IgD-negative memory B cell (primary cell): ENCODE measurements at regions not wholly inside any gene's neighbourhood (a gene's known extent, or its start where the extent isn't known, plus 50 kb on each side); places are given as distances from the start of the nearest gene placed in this dataset.

Experiments used
- H3K27ac Mint-ChIP-seq, 3 donors: one replicate each; pipeline ENCODE4 v1.8.0; 2020 to 2022; ENCODE audit warnings: mild to moderate bottlenecking in 3 of 3, mixed read lengths in 3 of 3, moderate library complexity in 1 of 3
- H3K27me3 Mint-ChIP-seq: one replicate; pipeline ENCODE4 v1.8.0; 2021; ENCODE audit warnings: mixed read lengths
- H3K36me3 Mint-ChIP-seq: one replicate; pipeline ENCODE4 v1.8.0; 2020; ENCODE audit warnings: mild to moderate bottlenecking, mixed read lengths
- H3K4me1 Mint-ChIP-seq, 3 donors: one replicate each; pipeline ENCODE4 v1.8.0; 2020 to 2022; ENCODE audit warnings: mixed read lengths in 3 of 3, mild to moderate bottlenecking in 1 of 3
- H3K4me3 Mint-ChIP-seq, 4 donors: one replicate each; pipeline ENCODE4 v1.8.0; 2020 to 2022; ENCODE audit warnings: mild to moderate bottlenecking in 4 of 4, mixed read lengths in 4 of 4, moderate library complexity in 3 of 4
- H3K9me3 Mint-ChIP-seq, 3 donors: one replicate each; pipeline ENCODE4 v1.8.0; 2020 to 2021; ENCODE audit warnings: mixed read lengths in 3 of 3, mild to moderate bottlenecking in 1 of 3

DNA sequence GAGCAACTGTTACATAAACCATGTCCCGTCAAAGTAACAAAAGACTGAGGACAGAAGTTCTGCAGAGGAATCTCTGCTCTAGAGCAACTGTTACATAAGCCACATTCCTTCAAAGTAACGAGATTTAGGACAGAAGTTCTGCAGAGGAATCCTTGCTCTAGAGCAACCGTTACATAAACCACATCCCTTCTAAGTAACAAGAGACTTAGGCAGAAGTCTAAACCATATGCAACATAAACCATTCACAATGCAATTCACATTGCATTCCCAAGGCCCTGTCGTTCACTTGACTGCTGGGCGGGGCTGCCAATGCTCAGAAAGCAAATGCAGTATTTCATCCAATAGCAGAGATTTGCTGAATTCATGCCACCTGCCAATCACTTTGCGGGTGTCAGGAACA is 124.4 kb upstream of the PUDP start:
- Mint-ChIP-seq H3K36me3 (peaks cover 15% of the 10 kb centered on the region), H3K4me1 (no peaks in the 10 kb centered on the region), H3K27me3 (no peaks in the 10 kb centered on the region), H3K9me3 (no peaks in the 10 kb centered on the region), H3K4me3 (no peak overlapping the region), H3K27ac (no peak overlapping the region)

DNA sequence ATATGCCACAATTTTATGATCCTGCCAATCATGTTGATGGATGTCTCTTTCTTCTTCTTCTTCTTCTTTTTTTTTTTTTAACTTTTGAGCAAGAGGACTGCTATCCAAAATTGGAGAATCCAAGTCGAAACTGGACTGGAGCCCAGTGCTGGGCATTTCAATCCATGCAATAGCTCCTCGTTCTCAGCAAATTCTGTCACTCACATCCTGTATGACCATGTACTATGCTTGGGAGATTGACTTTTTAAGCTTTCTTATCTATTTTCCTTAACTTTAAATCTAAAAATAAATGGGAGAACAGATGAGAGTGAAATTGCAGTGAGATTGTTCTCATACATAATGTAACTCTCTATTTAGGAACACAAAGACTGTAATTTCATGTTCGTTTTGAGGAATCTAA is 123.0 kb upstream of the PUDP start:
- no peaks in the 10 kb centered on the region for H3K27me3 Mint-ChIP-seq
- H3K4me3 Mint-ChIP-seq, result no peak overlapping the region
- no peaks in the 10 kb centered on the region for H3K4me1 Mint-ChIP-seq
- H3K9me3 Mint-ChIP-seq, result no peaks in the 10 kb centered on the region
- no peak overlapping the region for H3K27ac Mint-ChIP-seq
- peaks cover 7% of the 10 kb centered on the region for H3K36me3 Mint-ChIP-seq

DNA sequence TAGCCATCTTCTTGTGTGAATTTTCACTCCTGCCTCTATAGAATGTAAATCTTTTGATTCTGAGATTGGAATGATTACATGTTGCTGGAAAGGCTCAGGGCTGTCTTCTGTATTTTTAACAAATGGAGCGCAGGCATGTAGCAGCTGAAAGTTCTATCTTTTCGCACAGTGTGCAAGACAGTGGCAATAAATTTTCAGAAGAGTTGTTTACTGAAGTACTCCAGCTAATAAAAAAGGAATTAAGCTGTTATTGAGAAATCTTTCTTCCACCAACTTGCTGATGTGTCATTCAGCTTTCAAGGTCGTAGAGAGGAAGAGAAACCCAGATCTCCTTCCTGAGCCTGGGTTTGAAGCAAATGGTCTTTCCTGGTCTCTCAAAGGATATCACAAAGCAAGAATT is 122.0 kb upstream of the PUDP start:
- H3K4me1 Mint-ChIP-seq, result no peaks in the 10 kb centered on the region

DNA sequence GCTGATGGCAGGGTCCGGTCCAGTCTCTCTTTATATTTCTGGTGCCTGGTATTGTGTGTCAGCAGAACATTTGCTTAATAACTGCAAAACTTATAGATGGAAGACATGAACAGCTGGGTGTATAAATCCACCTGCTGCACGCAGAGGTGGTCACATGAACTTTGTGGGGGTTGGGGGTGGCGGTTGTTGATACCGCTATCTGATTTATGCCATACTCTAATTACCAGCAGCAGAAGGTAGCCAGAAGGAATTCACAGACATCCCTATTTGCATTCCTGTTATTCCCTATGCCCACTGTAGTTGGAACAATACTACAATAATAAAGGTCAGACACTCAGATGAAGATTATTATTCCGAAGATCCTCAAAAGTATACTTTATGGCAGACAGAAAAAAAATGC is 121.6 kb upstream of the PUDP start:
- Mint-ChIP-seq H3K27me3 (no peaks in the 10 kb centered on the region), H3K36me3 (peaks cover 7% of the 10 kb centered on the region), H3K4me3 (no peak overlapping the region), H3K27ac (no peak overlapping the region), H3K9me3 (no peaks in the 10 kb centered on the region), H3K4me1 (no peaks in the 10 kb centered on the region)

More for the DNA sequence above, 122.0 kb upstream of the PUDP start:
- no peak overlapping the region for H3K4me3 Mint-ChIP-seq
- peaks cover 7% of the 10 kb centered on the region for H3K36me3 Mint-ChIP-seq
- H3K9me3 Mint-ChIP-seq, result no peaks in the 10 kb centered on the region
- no peak overlapping the region for H3K27ac Mint-ChIP-seq
- H3K27me3 Mint-ChIP-seq, result no peaks in the 10 kb centered on the region

DNA sequence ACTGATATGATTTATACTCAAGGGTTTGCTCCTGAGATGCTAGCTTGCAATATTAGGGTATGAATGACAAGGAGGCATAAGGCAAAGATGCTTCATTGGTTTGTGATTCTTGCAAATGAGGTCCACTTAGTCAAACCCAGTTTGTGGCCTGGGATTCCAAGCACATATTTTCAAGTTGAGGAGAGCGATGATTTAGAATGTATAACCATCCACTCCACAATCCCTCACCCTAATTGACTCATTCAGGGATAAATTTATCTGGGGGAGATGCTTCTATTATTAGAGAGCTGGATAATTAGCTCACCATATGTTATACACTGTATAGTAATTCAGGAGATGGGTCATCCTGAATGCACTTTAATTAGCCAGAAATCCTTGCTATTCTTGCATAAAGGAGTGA is 118.3 kb upstream of the PUDP start:
- Mint-ChIP-seq H3K27ac (no peak overlapping the region), H3K36me3 (peaks cover 4% of the 10 kb centered on the region), H3K9me3 (peaks cover 0 to 2% (median 0%) of the 10 kb centered on the region in 3 donors)

DNA sequence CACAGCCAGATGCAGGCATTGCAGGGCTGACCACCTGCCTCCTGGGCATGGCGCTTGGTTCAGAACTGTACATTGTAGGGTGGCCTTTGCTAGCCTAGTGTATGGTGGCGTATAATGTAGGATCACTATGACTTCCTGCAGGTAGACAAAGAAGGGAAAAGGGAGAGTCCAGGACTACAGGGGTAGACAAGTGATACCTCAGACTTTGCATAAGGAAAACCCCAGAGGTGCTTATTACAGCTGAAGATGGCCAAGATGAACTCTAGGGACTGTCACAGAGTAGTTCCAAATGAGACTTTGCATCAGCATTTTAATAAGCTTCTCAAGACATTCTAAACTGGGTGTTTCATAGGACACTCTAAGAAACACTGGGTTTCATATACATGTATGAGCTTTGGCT is 116.4 kb upstream of the PUDP start:
- Mint-ChIP-seq H3K27ac (no peak overlapping the region), H3K9me3 (peaks cover 0 to 2% (median 0%) of the 10 kb centered on the region in 3 donors), H3K4me1 (peaks cover 25 to 29% (median 27%) of the 10 kb centered on the region in 3 donors), H3K36me3 (peaks cover 6% of the 10 kb centered on the region), H3K27me3 (peaks cover 2% of the 10 kb centered on the region), H3K4me3 (no peak overlapping the region)

More for the DNA sequence above, 118.3 kb upstream of the PUDP start:
- H3K4me1 Mint-ChIP-seq, result peaks cover 20 to 23% (median 21%) of the 10 kb centered on the region in 3 donors
- H3K4me3 Mint-ChIP-seq, result no peak overlapping the region
- peaks cover 2% of the 10 kb centered on the region for H3K27me3 Mint-ChIP-seq

DNA sequence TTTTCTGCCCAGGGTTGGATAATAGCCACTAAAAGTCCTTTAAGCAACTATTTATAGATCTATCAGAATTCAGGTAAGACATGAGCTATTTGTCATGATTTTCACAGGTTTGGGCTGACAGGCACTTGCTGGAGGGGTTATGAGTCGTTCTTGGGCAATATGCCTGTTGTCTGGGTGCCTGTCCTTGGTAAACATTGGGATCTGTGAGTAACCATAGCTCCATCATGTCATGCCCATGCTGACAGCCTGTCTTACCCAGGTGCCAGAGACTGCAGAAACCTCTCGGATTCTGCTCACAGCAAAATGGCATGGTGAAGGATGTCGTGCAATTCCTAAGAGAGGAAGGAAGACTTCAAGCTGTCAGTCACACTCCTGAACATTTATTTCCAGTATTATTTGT is 116.0 kb upstream of the PUDP start:
- Mint-ChIP-seq H3K27me3 (peaks cover 2% of the 10 kb centered on the region), H3K27ac (no peak overlapping the region), H3K4me1 (peaks cover 25 to 29% (median 27%) of the 10 kb centered on the region in 3 donors), H3K4me3 (no peak overlapping the region), H3K9me3 (peaks cover 0 to 2% (median 0%) of the 10 kb centered on the region in 3 donors), H3K36me3 (peaks cover 8% of the 10 kb centered on the region)

DNA sequence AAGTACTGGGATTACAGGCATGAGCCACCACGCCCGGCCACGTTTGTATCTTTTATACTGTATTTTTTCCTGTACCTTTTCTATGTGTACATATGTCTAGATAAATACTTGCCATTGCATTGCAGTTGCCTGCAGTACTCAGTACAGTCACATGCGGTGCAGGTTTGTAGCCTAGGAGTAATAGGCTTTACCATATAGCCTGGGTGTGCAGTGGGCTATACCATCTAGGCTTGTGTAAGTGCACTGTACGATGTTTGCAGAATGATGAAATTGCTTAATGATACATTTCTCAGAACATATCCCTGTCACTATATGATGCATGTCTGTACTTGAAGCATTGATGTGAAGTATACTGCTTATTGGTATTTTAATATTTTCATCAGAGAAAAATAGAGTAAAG is 115.4 kb upstream of the PUDP start:
- Mint-ChIP-seq H3K4me3 (peak overlapping the region in 1 of 4 donors; percentile 46), H3K27ac (no peak overlapping the region), H3K4me1 (peaks cover 27 to 29% (median 27%) of the 10 kb centered on the region in 3 donors), H3K9me3 (peaks cover 0 to 2% (median 0%) of the 10 kb centered on the region in 3 donors), H3K36me3 (peaks cover 9% of the 10 kb centered on the region), H3K27me3 (peaks cover 2% of the 10 kb centered on the region)

DNA sequence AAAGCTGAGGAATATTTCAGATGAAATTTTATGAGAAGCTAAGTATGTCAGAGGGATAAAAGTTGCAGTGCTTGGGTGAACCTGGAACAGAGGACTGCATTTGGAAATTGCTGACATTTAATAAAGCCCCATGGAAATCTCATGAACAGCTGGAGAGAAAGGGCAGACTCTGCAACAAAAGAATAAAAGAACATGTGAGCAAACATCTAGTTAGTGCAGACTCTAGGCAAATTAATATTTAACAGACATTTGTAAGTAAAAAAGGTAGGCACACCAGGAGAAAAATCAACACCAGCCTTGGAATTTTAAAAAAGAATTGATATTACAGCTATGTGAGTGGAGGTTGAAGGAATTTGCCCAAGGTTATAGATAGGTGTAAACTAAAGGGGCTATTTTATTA is 114.6 kb upstream of the PUDP start:
- Mint-ChIP-seq H3K27ac (no peak overlapping the region), H3K9me3 (peaks cover 0 to 2% (median 0%) of the 10 kb centered on the region in 3 donors), H3K4me3 (peak overlapping the region in 2 of 4 donors; percentile 87 to 89), H3K4me1 (peaks cover 27 to 29% (median 28%) of the 10 kb centered on the region in 3 donors), H3K27me3 (peaks cover 2% of the 10 kb centered on the region), H3K36me3 (peaks cover 12% of the 10 kb centered on the region)

DNA sequence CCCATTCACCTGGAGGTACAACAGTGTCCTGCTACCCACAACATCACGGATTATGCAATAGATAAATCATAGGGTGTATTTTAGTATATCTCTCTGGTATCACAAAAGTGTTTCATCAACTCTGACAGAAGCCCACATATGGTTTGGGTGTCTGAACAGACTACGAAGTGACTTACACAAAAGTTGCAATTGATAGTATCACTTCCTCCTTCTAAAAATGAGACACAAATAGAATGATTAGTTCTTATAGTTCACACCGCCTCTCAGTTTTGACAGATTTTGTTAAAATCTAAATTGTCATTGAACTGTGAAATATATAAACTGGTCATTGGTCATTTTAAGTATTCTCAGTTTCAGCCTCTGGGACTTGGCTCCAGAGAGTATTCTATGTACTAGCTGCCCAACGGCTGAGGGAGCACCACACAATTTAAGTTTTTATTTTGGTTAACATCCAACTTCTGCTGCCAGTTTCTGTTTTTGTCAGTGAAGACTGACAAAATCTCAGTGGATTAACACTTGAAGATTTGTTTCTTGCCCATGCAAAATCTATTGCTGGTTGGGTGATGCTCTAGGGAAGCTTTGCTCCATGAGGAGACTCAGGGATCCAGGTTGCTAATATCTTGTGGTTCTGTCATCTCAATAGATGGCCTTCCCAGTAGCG is 113.8 kb upstream of the PUDP start:
- Mint-ChIP-seq H3K27ac (peak overlapping the region in 2 of 3 donors; percentile 68 to 83), H3K4me1 (peaks cover 27 to 29% (median 28%) of the 10 kb centered on the region in 3 donors), H3K9me3 (peaks cover 0 to 2% (median 0%) of the 10 kb centered on the region in 3 donors), H3K36me3 (peaks cover 14% of the 10 kb centered on the region), H3K27me3 (peaks cover 2% of the 10 kb centered on the region), H3K4me3 (peak overlapping the region in 3 of 4 donors; percentile 36 to 89 (median 87))

DNA sequence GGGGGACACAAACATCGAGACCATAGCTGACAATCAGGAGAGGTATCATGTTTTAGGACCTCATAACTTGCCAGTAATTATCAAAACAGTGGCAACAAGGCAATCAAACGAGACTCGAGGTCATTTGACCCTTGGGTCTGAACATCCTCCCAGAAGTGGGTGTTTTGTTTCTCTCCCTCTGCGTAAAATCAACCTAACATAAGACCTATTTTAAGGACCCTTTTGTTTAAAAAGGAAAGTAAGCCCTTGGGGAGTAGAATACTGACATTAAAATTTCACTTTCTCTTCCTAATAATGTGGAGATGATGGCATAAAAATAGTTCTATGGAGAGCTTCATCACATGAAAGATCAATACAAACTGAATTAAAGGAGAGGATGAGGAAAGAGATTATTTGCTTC is 106.2 kb upstream of the PUDP start:
- no peaks in the 10 kb centered on the region for H3K27me3 Mint-ChIP-seq
- peaks cover 22% of the 10 kb centered on the region for H3K36me3 Mint-ChIP-seq
- peak overlapping the region in 2 of 4 donors; percentile 59 to 81 for H3K4me3 Mint-ChIP-seq
- peaks cover 5 to 26% (median 21%) of the 10 kb centered on the region in 3 donors for H3K4me1 Mint-ChIP-seq
- peaks cover 0 to 2% (median 1%) of the 10 kb centered on the region in 3 donors for H3K9me3 Mint-ChIP-seq
- H3K27ac Mint-ChIP-seq, result peak overlapping the region in 1 of 3 donors; percentile 33

DNA sequence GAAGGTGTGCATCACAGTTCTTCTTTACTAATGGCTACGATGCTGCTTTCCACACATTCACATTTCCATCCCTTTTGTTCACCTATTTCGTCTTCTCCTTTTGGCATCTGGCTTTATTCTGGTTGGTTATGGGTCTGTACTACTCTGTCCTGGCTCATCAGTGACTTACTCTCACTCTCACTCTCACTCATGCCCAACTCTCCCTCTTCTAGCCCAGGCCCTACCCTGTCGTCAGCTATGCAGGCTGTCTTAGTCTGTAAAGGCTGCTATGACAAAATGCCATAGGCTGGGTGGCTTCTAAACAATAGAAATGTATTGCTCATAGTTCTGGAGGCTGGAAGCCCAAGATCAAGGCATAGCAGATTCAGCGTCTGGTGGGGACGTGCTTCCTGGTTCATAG is 105.6 kb upstream of the PUDP start:
- Mint-ChIP-seq H3K4me3 (peak overlapping the region in 1 of 4 donors; percentile 26), H3K27ac (peak overlapping the region in 1 of 3 donors; percentile 33), H3K4me1 (peaks cover 4 to 26% (median 21%) of the 10 kb centered on the region in 3 donors), H3K9me3 (peaks cover 0 to 5% (median 2%) of the 10 kb centered on the region in 3 donors), H3K27me3 (no peaks in the 10 kb centered on the region), H3K36me3 (peaks cover 19% of the 10 kb centered on the region)

DNA sequence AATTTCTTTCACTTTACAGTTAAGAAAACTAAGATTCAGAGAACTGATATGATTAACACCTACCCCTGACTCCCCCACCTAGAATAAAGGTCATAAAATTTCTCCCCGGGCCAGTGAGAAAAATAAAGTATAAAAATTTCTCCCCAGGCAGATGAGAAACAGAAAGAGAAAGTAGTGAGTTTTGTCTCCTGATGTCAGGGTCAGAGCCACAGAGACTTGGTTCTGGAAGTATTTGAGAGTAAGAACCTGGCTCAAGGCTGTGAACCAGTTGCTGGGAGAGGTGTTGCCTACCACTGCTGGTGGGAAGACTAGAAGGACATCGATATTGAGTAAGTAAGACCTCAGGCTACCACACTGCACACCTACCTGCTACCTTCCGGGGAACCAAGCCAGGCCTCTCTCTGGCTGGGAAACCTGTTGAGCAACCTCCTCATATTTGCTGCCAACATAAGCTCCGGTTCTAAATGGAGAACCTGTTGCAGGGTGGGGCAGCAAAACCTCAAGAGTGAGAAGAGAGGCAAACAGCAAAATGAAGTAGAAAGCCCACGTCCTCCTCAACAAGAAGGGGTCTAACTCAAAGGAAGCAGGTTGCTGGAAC is 104.2 kb upstream of the PUDP start:
- peak overlapping the region in 1 of 4 donors; percentile 5 for H3K4me3 Mint-ChIP-seq
- H3K9me3 Mint-ChIP-seq, result peaks cover 0 to 5% (median 2%) of the 10 kb centered on the region in 3 donors
- no peak overlapping the region for H3K27ac Mint-ChIP-seq
- H3K27me3 Mint-ChIP-seq, result no peaks in the 10 kb centered on the region
- peaks cover 2 to 26% (median 21%) of the 10 kb centered on the region in 3 donors for H3K4me1 Mint-ChIP-seq
- H3K36me3 Mint-ChIP-seq, result peaks cover 12% of the 10 kb centered on the region

DNA sequence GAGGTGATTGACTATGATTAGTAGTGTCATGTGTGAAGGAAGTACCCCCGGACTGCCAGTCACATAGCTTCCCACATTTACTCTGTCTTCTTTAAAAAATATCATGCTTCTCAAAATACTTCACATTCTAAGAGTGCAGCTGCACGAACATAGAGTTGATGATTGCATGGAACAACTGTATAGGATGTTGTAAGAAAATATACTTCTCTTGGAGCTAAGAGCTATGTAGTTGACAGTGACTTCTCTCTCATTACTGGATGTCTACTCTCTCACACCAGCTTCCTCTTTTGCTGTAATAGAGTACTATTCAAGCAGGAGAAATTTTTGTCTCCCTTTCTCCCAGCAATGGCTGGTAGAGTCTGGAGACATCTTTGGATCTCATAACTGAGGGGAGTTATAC is 99.4 kb upstream of the PUDP start:
- peak overlapping the region in 1 of 3 donors; percentile 27 for H3K27ac Mint-ChIP-seq
- peaks cover 2 to 15% (median 13%) of the 10 kb centered on the region in 3 donors for H3K4me1 Mint-ChIP-seq
- no peaks in the 10 kb centered on the region for H3K36me3 Mint-ChIP-seq
- no peak overlapping the region for H3K4me3 Mint-ChIP-seq
- peaks cover 0 to 8% (median 1%) of the 10 kb centered on the region in 3 donors for H3K9me3 Mint-ChIP-seq
- no peaks in the 10 kb centered on the region for H3K27me3 Mint-ChIP-seq

DNA sequence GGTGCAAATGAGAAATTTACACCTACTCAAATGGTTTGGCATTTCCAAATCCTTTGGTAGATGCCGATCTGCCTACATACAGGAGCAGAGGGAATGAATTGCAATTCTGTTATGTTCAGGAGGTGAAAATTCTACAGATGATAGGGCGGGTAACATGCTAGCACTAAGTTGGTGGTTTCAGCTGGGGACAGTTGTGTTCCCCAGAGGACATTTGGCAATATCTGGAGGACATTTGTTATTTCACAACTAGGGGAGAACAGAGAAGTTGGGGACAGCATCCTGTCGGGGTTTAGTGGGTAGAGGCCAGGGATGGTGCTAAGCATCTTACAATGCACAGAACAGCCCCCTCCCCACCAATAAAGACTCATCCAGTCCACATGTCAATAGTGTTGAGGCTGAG is 96.5 kb upstream of the PUDP start:
- no peak overlapping the region for H3K4me3 Mint-ChIP-seq
- H3K36me3 Mint-ChIP-seq, result no peaks in the 10 kb centered on the region
- no peaks in the 10 kb centered on the region for H3K27me3 Mint-ChIP-seq
- H3K9me3 Mint-ChIP-seq, result peaks cover 0 to 8% (median 1%) of the 10 kb centered on the region in 3 donors
- no peak overlapping the region for H3K27ac Mint-ChIP-seq
- no peaks in the 10 kb centered on the region for H3K4me1 Mint-ChIP-seq
